Panc1 (cell line): ENCODE measurements at regions not wholly inside any gene's neighbourhood (a gene's known extent, or its start where the extent isn't known, plus 50 kb on each side); places are given as distances from the start of the nearest gene placed in this dataset.

ENCODE experiments used
- ATAC-seq: fragments of 200-7000 bp; cut with Tn5 transposase; 2 replicates; pipeline ENCODE4 v1.9.1; 2020; ENCODE audit warnings: mild to moderate bottlenecking, moderate library complexity
- BruUV-seq: library from RNA; stranded (reverse); fragments of 400-500 nt; replicated peaks from 2 replicates; lab custom pipeline; 2021; lab: Mats Ljungman, UMichigan
- CTCF ChIA-PET: fragments of 300-600 bp; sonication (Branson Sonifier 250); formaldehyde crosslinking; loops from one replicate; lab custom pipeline; 2022; ENCODE audit warnings: antibody characterized with exemption; lab: Charles Lee
- POLR2A ChIA-PET: fragments of 300-600 bp; sonication (Branson Sonifier 250); formaldehyde crosslinking; loops from one replicate; lab custom pipeline; 2022; ENCODE audit warnings: antibody characterized with exemption; lab: Charles Lee
- DNase-seq: peaks from one replicate; pipeline ENCODE4 v3.0.0-alpha.2; 2010; ENCODE audit warnings: low read depth, low spot score
- H3K27ac ChIP-seq: 2 replicates; pipeline ENCODE4 v1.5.1; 2011; ENCODE audit warnings: mild to moderate bottlenecking, low read length, inconsistent platforms
- H3K27me3 ChIP-seq: fragments of 200-500 bp; sonication (Bioruptor generic); 2 replicates; pipeline ENCODE4 v1.6.0; 2014; ENCODE audit warnings: low read length, inconsistent platforms; ENCODE audit not compliant: control insufficient read depth, insufficient read depth
- H3K36me3 ChIP-seq: fragments of 200-500 bp; sonication (Bioruptor generic); 2 replicates; pipeline ENCODE4 v1.5.1; 2014; ENCODE audit warnings: inconsistent platforms, mild to moderate bottlenecking, low read length, moderate library complexity; ENCODE audit not compliant: control insufficient read depth, insufficient read depth
- H3K4me1 ChIP-seq: 2 replicates; pipeline ENCODE4 v1.5.1; 2011; ENCODE audit warnings: inconsistent platforms, mild to moderate bottlenecking, low read length, moderate library complexity; ENCODE audit not compliant: control insufficient read depth, insufficient read depth
- H3K4me3 ChIP-seq, 2 experiments: 2 replicates each; pipeline ENCODE4 v1.5.1; 2011 to 2012; ENCODE audit warnings: low read depth in 2 of 2, low read length in 2 of 2, mild to moderate bottlenecking in 2 of 2, inconsistent platforms in 1 of 2, moderate library complexity in 1 of 2
- H3K9me3 ChIP-seq: fragments of 200-500 bp; sonication (Bioruptor generic); 2 replicates; pipeline ENCODE4 v1.5.1; 2014; ENCODE audit warnings: low read depth, mild to moderate bottlenecking, inconsistent platforms, low read length, moderate library complexity; ENCODE audit not compliant: control insufficient read depth, insufficient read depth
- CTCF ChIP-seq: fragments of 450-650 bp; IDR thresholded peaks from 2 replicates; pipeline ENCODE4 v1.5.1; 2017; ENCODE audit warnings: mild to moderate bottlenecking
- POLR2AphosphoS5 ChIP-seq: IDR thresholded peaks from 2 replicates; pipeline ENCODE4 v1.6.1; 2012; ENCODE audit warnings: mild to moderate bottlenecking, low read depth, low read length, moderate library complexity
- REST ChIP-seq, 2 experiments: IDR thresholded peaks; 2 replicates each; pipeline ENCODE4 v1.6.1; 2011 to 2012; ENCODE audit warnings: low read depth in 2 of 2, control low read depth in 1 of 2, low read length in 1 of 2, mild to moderate bottlenecking in 1 of 2, moderate library complexity in 1 of 2; ENCODE audit not compliant: insufficient read depth in 1 of 2
- SIN3A ChIP-seq: IDR thresholded peaks from 2 replicates; pipeline ENCODE4 v1.6.1; 2012; ENCODE audit warnings: low read depth, mild to moderate bottlenecking, low read length, moderate library complexity, borderline replicate concordance; ENCODE audit not compliant: insufficient read depth
- TCF7L2 ChIP-seq: IDR thresholded peaks from 2 replicates; pipeline ENCODE4 v1.6.1; 2011; ENCODE audit warnings: mild to moderate bottlenecking, low read depth, low read length, inconsistent platforms
- in situ Hi-C: cut with HindIII; loops from 2 replicates; pipeline ENCODE4 v1.10.0; 2016; ENCODE audit warnings: low sequenced_read_pairs, low pct_unique_long_range_greater_than_20kb
- intact Hi-C: fragments of 100-400 bp; cut with micrococcal nuclease; formaldehyde crosslinking; loops from one replicate; pipeline ENCODE4 v1.10.0; 2022; ENCODE audit not compliant: unreplicated experiment

GRCh38 chr14:62436261-62436660 lies 609.0 kb downstream of the KCNH5 start:
- POLR2A ChIA-PET: no interaction called here
- ATAC-seq: no peak

GRCh38 chr14:62439210-62439609 lies 606.0 kb downstream of the KCNH5 start:
- POLR2A ChIA-PET: no interaction called here
- in situ Hi-C loops (no loop called here), intact Hi-C loops (no loop called here)
- no TSS peak for BruUV-seq
- H3K27me3 ChIP-seq: no peaks in the 10 kb centered on the region
- no peaks in the 10 kb centered on the region for H3K4me1 ChIP-seq
- H3K27ac ChIP-seq: no peak overlapping the region
- no peak for ATAC-seq
- CTCF ChIA-PET: no interaction called here
- no peaks in the 10 kb centered on the region for H3K9me3 ChIP-seq
- DNase-seq: no peak
- H3K4me3 ChIP-seq: no peak overlapping the region
- TF ChIP-seq CTCF: no peak
- TF ChIP-seq SIN3A: no peak
- TF ChIP-seq REST (IDR thresholded peaks at IDR 0.05; ENCODE audit: insufficient read depth in 1 of 2, low read depth in 2 of 2, low read length in 1 of 2): no peak
- no peak for TF ChIP-seq POLR2AphosphoS5
- no peak for TF ChIP-seq TCF7L2
- no peaks in the 10 kb centered on the region for H3K36me3 ChIP-seq

More at GRCh38 chr14:62436261-62436660, 609.0 kb downstream of the KCNH5 start:
- TF ChIP-seq POLR2AphosphoS5 (no peak), TCF7L2 (no peak), SIN3A (no peak), REST (IDR thresholded peaks at IDR 0.05; ENCODE audit: insufficient read depth in 1 of 2, low read depth in 2 of 2, low read length in 1 of 2) (no peak), CTCF (no peak)
- no peaks in the 10 kb centered on the region for H3K27me3 ChIP-seq
- intact Hi-C loops: no loop called here
- H3K36me3 ChIP-seq: no peaks in the 10 kb centered on the region
- no TSS peak for BruUV-seq
- no peak for DNase-seq
- in situ Hi-C loops: no loop called here
- H3K4me3 ChIP-seq: no peak overlapping the region
- no peaks in the 10 kb centered on the region for H3K4me1 ChIP-seq
- H3K9me3 ChIP-seq: peaks cover 3% of the 10 kb centered on the region; the same call in 1 of the 2 replicates
- H3K27ac ChIP-seq: no peak overlapping the region
- CTCF ChIA-PET: no interaction called here
